ENCODE measurements at regions not wholly inside any gene's neighbourhood (a gene's known extent, or its start where the extent isn't known, plus 50 kb on each side); places are given as distances from the start of the nearest gene placed in this dataset.

GRCh38 chr15:25051399-25052154 lies 96.8 kb downstream of the SNRPN start:
- DNase-seq: no peak

GRCh38 chr15:25052191-25052999 lies 97.6 kb downstream of the SNRPN start:
- DNase-seq: no peak

- DNase-seq: no peak
Measured at GRCh38 chr15:25053000-25053815, 98.4 kb downstream of the SNRPN start.

- DNase-seq: no peak
Measured at GRCh38 chr15:25054329-25054728, 99.5 kb downstream of the SNRPN start.

GRCh38 chr15:25054943-25055342 lies 100.2 kb downstream of the SNRPN start:
- no peak for DNase-seq

- DNase-seq: no peak
Measured at GRCh38 chr15:25055356-25056068, 100.7 kb downstream of the SNRPN start.

- DNase-seq: no peak
Measured at GRCh38 chr15:25056484-25057425, 102.0 kb downstream of the SNRPN start.

- no peak for DNase-seq
Measured at GRCh38 chr15:25057574-25057973, 102.8 kb downstream of the SNRPN start.

- DNase-seq: no peak
Measured at GRCh38 chr15:25058080-25058785, 103.4 kb downstream of the SNRPN start.

- DNase-seq: no peak
Measured at GRCh38 chr15:25059698-25060471, 105.1 kb downstream of the SNRPN start.

GRCh38 chr15:25060472-25060803 lies 105.7 kb downstream of the SNRPN start:
- DNase-seq: no peak

GRCh38 chr15:25060996-25061620 lies 106.3 kb downstream of the SNRPN start:
- no peak for DNase-seq

GRCh38 chr15:25061808-25062550 lies 107.2 kb downstream of the SNRPN start:
- DNase-seq: no peak

- no peak for DNase-seq
Measured at GRCh38 chr15:25062551-25063430, 108.0 kb downstream of the SNRPN start.

GRCh38 chr15:25065286-25065685 lies 110.5 kb downstream of the SNRPN start:
- no peak for DNase-seq

- no peak for DNase-seq
Measured at GRCh38 chr15:25065876-25066275, 111.1 kb downstream of the SNRPN start.

GRCh38 chr15:25066708-25067107 lies 111.9 kb downstream of the SNRPN start:
- no peak for DNase-seq
